Activated B cell treated with CpG ODN at 0.5 μM for 24 hours (primary cell): ENCODE measurements at regions not wholly inside any gene's neighbourhood (a gene's known extent, or its start where the extent isn't known, plus 50 kb on each side); places are given as distances from the start of the nearest gene placed in this dataset.

Experiments
- ATAC-seq: fragments of 200-7000 bp; cut with Tn5 transposase; one replicate; pipeline ENCODE4 v1.10.0; 2021; ENCODE audit warnings: low read depth, mild to moderate bottlenecking, moderate library complexity
- CTCF ChIA-PET: fragments of 350-600 bp; sonication (Branson Sonifier 250); formaldehyde crosslinking; loops from one replicate; lab custom pipeline; 2021; ENCODE audit warnings: antibody characterized with exemption; lab: Charles Lee
- POLR2A ChIA-PET: fragments of 350-600 bp; sonication (Branson Sonifier 250); formaldehyde crosslinking; loops from one replicate; lab custom pipeline; 2021; ENCODE audit warnings: antibody characterized with exemption; lab: Charles Lee
- DNase-seq: peaks from one replicate; pipeline ENCODE4 v3.0.0; 2022
- H3K27ac Mint-ChIP-seq: one replicate; pipeline ENCODE4 v1.8.0; 2020; ENCODE audit warnings: mixed read lengths
- H3K27me3 Mint-ChIP-seq: one replicate; pipeline ENCODE4 v1.8.0; 2021; ENCODE audit warnings: mixed read lengths
- H3K36me3 Mint-ChIP-seq: one replicate; pipeline ENCODE4 v1.8.0; 2021; ENCODE audit warnings: low read depth, mixed read lengths
- H3K4me1 Mint-ChIP-seq: one replicate; pipeline ENCODE4 v1.8.0; 2021; ENCODE audit warnings: mixed read lengths
- H3K4me3 Mint-ChIP-seq: one replicate; pipeline ENCODE4 v1.8.0; 2020; ENCODE audit warnings: mild to moderate bottlenecking, mixed read lengths
- H3K9me3 Mint-ChIP-seq: one replicate; pipeline ENCODE4 v1.8.0; 2020; ENCODE audit warnings: mixed read lengths
- CTCF ChIP-seq: fragments of 200-600 bp; IDR thresholded peaks from one replicate; pipeline ENCODE4 v1.8.0; 2022; ENCODE audit warnings: antibody characterized with exemption, mild to moderate bottlenecking
- intact Hi-C: fragments of 100-400 bp; cut with micrococcal nuclease; formaldehyde crosslinking; loops from one replicate; pipeline ENCODE4 v1.15.1; 2024

- Mint-ChIP-seq H3K4me3 (no peak overlapping the region), H3K9me3 (no peaks in the 10 kb centered on the region), H3K4me1 (no peaks in the 10 kb centered on the region), H3K27me3 (peaks cover 10% of the 10 kb centered on the region), H3K27ac (no peak overlapping the region), H3K36me3 (no peaks in the 10 kb centered on the region)
- intact Hi-C loops, result no loop called here
- CTCF ChIA-PET, result no interaction called here
- POLR2A ChIA-PET, result no interaction called here
- TF ChIP-seq CTCF, result no peak
- no peak for ATAC-seq
- no peak for DNase-seq
Measured at GRCh38 chr2:136531731-136532130, 233.6 kb upstream of the THSD7B start.

DNA sequence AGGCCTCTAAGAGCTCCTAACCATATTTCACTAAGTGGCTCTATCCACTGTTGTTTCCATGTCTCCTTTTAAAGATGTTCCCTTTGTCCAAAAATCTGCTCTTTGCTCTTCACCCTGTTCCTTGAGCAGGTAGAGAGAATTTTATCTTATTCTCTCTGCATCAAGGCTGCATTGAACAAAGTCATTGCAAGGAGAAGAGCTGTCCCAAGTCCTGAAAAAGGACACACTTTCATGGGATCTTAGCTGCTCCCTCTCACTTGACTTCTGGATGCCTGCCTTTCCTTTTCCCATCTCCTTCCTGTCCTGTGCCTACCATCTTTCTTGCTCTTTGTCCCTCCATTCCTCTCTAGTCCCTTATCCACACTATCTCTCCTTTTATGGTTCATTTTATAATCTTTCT lies 235.2 kb upstream of the THSD7B start:
- Mint-ChIP-seq H3K27me3 (peaks cover 10% of the 10 kb centered on the region), H3K27ac (no peak overlapping the region), H3K36me3 (no peaks in the 10 kb centered on the region), H3K4me3 (no peak overlapping the region), H3K9me3 (no peaks in the 10 kb centered on the region), H3K4me1 (no peaks in the 10 kb centered on the region)
- ChIA-PET POLR2A (no interaction called here), CTCF (no interaction called here)
- DNase-seq (no peak), ATAC-seq (no peak)
- intact Hi-C loops, result no loop called here
- no peak for TF ChIP-seq CTCF

DNA sequence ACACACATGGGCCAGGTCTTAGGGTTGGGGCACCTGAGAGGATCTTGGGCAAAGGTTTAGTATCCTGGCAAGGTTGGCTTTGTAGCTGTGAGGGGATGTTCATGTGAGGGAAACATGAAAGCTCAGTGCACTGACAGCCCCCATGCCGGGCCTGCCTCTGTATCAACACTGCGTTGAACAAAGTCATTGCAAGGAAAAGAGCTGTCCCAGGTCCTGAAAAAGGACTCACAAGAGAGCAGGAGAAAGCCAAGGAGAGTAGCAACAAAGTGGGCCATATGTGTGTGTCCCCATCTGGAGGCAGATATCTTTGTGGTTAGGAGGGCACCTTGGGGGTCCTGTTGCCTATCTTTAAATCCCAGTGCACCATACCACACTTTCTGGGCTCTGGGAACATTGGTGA lies 237.8 kb upstream of the THSD7B start:
- no peak overlapping the region for H3K4me3 Mint-ChIP-seq
- no peak for TF ChIP-seq CTCF
- H3K36me3 Mint-ChIP-seq, result no peaks in the 10 kb centered on the region
- intact Hi-C loops, result no loop called here
- no peaks in the 10 kb centered on the region for H3K9me3 Mint-ChIP-seq
- H3K4me1 Mint-ChIP-seq, result no peaks in the 10 kb centered on the region
- H3K27ac Mint-ChIP-seq, result no peak overlapping the region
- ATAC-seq (no peak), DNase-seq (no peak)
- POLR2A ChIA-PET, result no interaction called here
- peaks cover 8% of the 10 kb centered on the region for H3K27me3 Mint-ChIP-seq
- CTCF ChIA-PET, result no interaction called here

DNA sequence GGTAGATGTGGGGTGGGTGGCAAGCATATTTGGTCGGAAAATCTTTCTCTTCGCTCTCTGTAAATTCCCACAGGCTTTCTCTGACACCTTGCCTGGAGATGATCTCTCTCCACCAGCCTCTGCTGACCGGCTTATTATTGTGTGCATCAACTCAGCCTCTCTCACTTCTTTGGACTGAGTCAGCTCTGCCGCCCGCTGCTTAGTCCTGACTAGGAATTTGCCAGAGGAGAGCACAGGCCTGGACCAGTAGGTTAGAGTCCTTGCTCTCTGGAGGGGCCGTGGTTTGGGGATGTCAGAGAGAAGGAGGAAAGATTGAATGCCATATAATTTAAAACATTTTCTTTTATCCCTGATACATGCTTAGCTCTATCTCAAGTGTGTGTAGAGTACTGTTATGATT lies 242.6 kb upstream of the THSD7B start:
- H3K4me1 Mint-ChIP-seq, result no peaks in the 10 kb centered on the region
- no peaks in the 10 kb centered on the region for H3K36me3 Mint-ChIP-seq
- no peak overlapping the region for H3K4me3 Mint-ChIP-seq
- ChIA-PET POLR2A (no interaction called here), CTCF (no interaction called here)
- no peak for TF ChIP-seq CTCF
- no peaks in the 10 kb centered on the region for H3K9me3 Mint-ChIP-seq
- no peak overlapping the region for H3K27ac Mint-ChIP-seq
- DNase-seq, result no peak
- H3K27me3 Mint-ChIP-seq, result peaks cover 9% of the 10 kb centered on the region
- no peak for ATAC-seq
- intact Hi-C loops, result no loop called here

GRCh38 chr2:136517716-136518115 lies 247.6 kb upstream of the THSD7B start:
- no peak for TF ChIP-seq CTCF
- H3K36me3 Mint-ChIP-seq, result no peaks in the 10 kb centered on the region
- peaks cover 26% of the 10 kb centered on the region for H3K27me3 Mint-ChIP-seq
- no peaks in the 10 kb centered on the region for H3K4me1 Mint-ChIP-seq
- H3K4me3 Mint-ChIP-seq, result no peak overlapping the region
- CTCF ChIA-PET, result no interaction called here
- POLR2A ChIA-PET, result no interaction called here
- ATAC-seq, result no peak
- intact Hi-C loops, result no loop called here
- DNase-seq, result no peak
- no peak overlapping the region for H3K27ac Mint-ChIP-seq
- H3K9me3 Mint-ChIP-seq, result no peaks in the 10 kb centered on the region
